ENCODE measurements at regions not wholly inside any gene's neighbourhood (a gene's known extent, or its start where the extent isn't known, plus 50 kb on each side); places are given as distances from the start of the nearest gene placed in this dataset.

DNA sequence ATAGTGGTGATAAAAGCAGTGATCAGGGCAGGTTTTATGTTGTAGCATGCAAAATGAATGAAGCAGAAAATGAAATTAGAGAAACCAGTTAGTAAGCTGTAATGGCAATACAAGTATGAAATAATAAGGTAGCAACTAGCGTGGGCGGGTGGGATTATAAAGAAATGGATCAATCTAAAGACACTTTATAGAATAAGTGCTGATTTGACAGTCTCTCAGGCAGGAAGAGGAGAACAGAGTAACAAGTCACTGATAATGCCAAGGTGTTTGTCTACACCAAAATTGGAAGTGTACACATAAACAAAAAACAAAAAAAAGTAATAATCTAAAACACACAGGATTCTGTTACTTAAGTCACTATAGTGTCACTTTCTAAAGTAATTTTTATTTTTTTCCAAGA is 51.0 kb upstream of the PCBP1 start:
- TF ChIP-seq, protein P1, sequence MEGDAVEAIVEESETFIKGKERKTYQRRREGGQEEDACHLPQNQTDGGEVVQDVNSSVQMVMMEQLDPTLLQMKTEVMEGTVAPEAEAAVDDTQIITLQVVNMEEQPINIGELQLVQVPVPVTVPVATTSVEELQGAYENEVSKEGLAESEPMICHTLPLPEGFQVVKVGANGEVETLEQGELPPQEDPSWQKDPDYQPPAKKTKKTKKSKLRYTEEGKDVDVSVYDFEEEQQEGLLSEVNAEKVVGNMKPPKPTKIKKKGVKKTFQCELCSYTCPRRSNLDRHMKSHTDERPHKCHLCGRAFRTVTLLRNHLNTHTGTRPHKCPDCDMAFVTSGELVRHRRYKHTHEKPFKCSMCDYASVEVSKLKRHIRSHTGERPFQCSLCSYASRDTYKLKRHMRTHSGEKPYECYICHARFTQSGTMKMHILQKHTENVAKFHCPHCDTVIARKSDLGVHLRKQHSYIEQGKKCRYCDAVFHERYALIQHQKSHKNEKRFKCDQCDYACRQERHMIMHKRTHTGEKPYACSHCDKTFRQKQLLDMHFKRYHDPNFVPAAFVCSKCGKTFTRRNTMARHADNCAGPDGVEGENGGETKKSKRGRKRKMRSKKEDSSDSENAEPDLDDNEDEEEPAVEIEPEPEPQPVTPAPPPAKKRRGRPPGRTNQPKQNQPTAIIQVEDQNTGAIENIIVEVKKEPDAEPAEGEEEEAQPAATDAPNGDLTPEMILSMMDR (IDR thresholded peaks at IDR 0.05; ENCODE audit: control extremely low read depth, extremely low read depth, low read depth, missing control alignments) = no peak
- POLR2A ChIA-PET = no interaction called here
- no peak for DNase-seq (ENCODE audit: extremely low spot score)
- CTCF ChIA-PET = interaction anchor here (0.8 kb wide), 1 partner anchor 32 kb away, joined by 3 read pairs; no protein-coding TSS in a partner anchor

DNA sequence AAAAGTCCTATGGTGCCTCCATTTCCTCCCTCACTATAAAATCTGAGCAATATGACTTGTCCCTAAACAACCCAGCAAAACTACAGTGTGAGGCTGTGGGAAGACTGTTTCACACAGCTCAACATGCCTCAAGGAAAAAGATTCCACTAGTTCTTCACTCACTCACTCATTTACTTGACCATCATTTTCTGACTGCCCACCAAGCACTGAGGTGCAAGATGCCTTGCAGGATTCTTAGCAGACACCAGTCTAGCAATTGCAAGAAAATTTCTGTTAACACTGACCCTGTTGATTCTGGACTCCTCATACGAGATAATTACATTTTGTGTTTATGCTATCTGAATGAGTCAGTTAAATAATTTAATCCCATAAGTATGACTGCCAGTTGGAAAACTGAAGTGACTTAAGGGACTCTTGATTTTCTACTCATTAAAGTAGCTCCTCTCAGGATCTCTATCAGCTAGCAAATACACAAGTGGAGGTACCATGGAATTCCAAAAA is 51.9 kb upstream of the PCBP1 start:
- TF ChIP-seq, protein P1 (IDR thresholded peaks at IDR 0.05; ENCODE audit: control extremely low read depth, extremely low read depth, low read depth, missing control alignments) = no peak
- POLR2A ChIA-PET = no interaction called here
- DNase-seq (ENCODE audit: extremely low spot score) = no peak
- CTCF ChIA-PET = interaction anchor here (0.8 kb wide), 1 partner anchor 33 kb away, joined by 3 read pairs; no protein-coding TSS in a partner anchor

DNA sequence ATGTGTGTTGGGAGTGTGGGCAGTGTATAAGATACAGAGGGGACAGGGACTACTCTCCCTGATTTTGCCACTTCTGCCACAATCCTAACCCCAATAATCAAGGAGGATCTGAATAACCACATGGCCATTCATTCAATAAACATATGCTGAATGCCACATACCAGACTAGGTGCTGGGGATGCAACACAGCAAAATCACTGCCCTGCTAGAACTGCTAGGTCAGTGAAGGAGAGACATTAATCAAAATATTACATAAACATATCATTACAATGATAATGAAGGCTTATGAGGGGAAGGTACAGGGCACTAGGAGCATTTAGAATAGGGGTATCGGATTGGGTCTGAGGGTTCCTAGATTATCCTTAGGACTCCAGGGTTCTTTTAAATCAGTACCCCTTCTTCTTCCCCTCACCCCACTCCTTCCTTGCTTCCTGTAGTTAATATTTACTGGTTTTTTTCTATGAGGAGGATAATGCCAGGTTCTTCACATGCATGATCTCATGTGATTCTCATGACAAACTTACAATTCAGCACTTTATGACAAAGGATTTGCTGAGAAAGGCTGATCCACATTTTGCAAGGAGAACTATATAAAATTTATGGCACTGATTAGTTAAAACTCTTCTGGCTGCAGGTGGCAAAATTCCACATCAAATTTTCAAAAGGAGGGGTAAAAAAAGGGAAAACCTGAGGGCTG is 56.4 kb upstream of the PCBP1 start:
- CTCF ChIA-PET = no interaction called here
- TF ChIP-seq, protein P1 (IDR thresholded peaks at IDR 0.05; ENCODE audit: control extremely low read depth, extremely low read depth, low read depth, missing control alignments) = no peak
- POLR2A ChIA-PET = no interaction called here
- DNase-seq (ENCODE audit: extremely low spot score) = no peak

DNA sequence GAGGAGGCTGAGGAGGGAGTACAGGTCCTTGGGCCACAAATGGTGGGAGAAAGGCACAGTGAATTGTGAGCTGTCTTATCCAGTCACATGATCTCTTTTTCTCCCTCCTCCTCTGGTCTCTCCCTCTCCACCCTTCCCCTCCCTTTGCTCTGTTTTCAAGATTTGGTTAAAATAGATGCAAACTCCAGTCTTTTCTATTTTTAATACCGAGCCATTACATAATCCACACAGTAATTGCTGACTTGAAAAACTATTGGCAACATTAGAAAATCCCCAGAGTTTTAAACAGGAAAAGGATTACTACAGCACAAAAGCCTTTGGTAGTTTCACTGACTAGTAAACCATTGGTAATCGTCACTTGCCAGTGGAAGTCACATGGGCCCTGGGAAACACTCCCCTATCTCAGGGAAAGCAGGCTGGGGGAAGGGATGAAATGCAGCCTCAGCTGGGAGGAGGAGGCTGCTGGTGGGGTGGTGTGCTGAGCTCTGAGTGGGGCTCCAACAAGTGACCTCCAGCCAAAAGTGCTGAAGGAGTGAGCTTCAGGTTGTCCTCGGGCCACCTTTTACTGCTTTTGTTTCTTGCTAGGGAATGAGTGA is 57.4 kb upstream of the PCBP1 start:
- ChIA-PET POLR2A (interaction anchor here (0.5 to 0.6 kb wide), 2 partner anchors 38 to 593 kb away, joined by 3 read pairs; no protein-coding TSS in a partner anchor), CTCF (interaction anchor here (0.6 to 2.1 kb wide), 3 partner anchors 8 to 14 kb away, joined by 3 to 6 read pairs (median 4); no protein-coding TSS in a partner anchor)

DNA sequence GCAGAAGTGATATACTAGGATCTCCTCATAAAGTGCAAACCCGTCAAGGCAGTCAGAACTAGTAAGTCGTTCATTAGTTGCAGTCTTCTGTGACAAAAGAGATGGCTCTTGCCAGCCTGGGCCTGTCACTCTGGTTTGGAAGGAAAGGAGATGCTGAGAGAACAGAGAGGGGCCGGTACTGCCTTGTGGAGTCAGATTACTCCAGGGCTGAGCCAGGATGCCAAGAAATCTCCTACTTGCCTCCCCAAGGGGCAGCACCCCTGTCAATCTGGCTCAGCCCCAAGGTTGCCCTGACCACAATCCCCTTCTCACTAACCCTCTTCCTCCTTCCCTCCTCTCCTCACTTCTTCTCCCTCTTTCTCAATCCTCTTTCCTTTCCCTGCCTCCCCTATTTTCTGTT is 62.9 kb upstream of the ASPRV1 start:
- ChIA-PET POLR2A (no interaction called here), CTCF (interaction anchor here (0.8 to 1.2 kb wide), 2 partner anchors 13 to 37 kb away, joined by 3 read pairs; no protein-coding TSS in a partner anchor)
- DNase-seq (ENCODE audit: extremely low spot score) = no peak
- TF ChIP-seq, protein P1 (IDR thresholded peaks at IDR 0.05; ENCODE audit: control extremely low read depth, extremely low read depth, low read depth, missing control alignments) = no peak

More for the DNA sequence above, 57.4 kb upstream of the PCBP1 start:
- no peak for DNase-seq (ENCODE audit: extremely low spot score)
- TF ChIP-seq, protein P1 (IDR thresholded peaks at IDR 0.05; ENCODE audit: control extremely low read depth, extremely low read depth, low read depth, missing control alignments) = no peak

DNA sequence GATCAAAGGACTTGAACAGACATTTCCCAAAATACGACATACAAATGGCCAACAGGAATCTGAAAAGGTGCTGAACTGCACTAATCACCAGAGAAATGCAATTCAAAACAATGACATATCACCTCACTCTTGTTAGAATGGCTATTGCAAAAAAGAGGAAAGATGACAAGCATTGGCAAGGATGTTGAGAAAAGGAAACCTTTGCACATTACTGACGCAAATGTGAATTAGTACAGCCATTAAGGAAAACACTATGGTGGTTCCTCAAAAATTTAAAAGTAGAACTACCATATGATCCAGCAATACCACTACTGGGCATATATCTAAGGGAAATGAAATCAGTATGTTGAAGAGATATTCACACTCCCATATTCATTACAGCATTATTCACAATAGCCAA is 57.7 kb upstream of the ASPRV1 start:
- CTCF ChIA-PET = no interaction called here
- DNase-seq (ENCODE audit: extremely low spot score) = no peak
- POLR2A ChIA-PET = no interaction called here
- TF ChIP-seq, protein P1 (IDR thresholded peaks at IDR 0.05; ENCODE audit: control extremely low read depth, extremely low read depth, low read depth, missing control alignments) = no peak
